ENCODE measurements at regions not wholly inside any gene's neighbourhood (a gene's known extent, or its start where the extent isn't known, plus 50 kb on each side); places are given as distances from the start of the nearest gene placed in this dataset.
"Not testable (repeated sequence)": the region's sequence is repeated elsewhere in the genome, so short reads cannot be mapped to it uniquely, and the experiment has no call there.

GRCh38 chr16:82300374-82300951 lies 130.4 kb upstream of the MPHOSPH6 start:
- DNase-seq (ENCODE audit: low spot score): no peak

- DNase-seq (ENCODE audit: low spot score): no peak
These were observed 128.4 kb upstream of the MPHOSPH6 start for GRCh38 chr16:82298472-82298871.

- DNase-seq (ENCODE audit: low spot score): no peak
These were observed 125.5 kb upstream of the MPHOSPH6 start for GRCh38 chr16:82295290-82296201.

- no peak for DNase-seq (ENCODE audit: low spot score)
These were observed 123.6 kb upstream of the MPHOSPH6 start for GRCh38 chr16:82293671-82294070.

GRCh38 chr16:82287937-82288336 lies 117.9 kb upstream of the MPHOSPH6 start:
- DNase-seq (ENCODE audit: low spot score): no peak

GRCh38 chr16:82282662-82283061 lies 112.6 kb upstream of the MPHOSPH6 start:
- DNase-seq (ENCODE audit: low spot score): no peak

- no peak for DNase-seq (ENCODE audit: low spot score)
These were observed 111.5 kb upstream of the MPHOSPH6 start for GRCh38 chr16:82281544-82281943.

- DNase-seq (ENCODE audit: low spot score): no peak
These were observed 110.8 kb upstream of the MPHOSPH6 start for GRCh38 chr16:82280867-82281266.

GRCh38 chr16:82275349-82275748 lies 105.3 kb upstream of the MPHOSPH6 start:
- DNase-seq (ENCODE audit: low spot score): not testable (repeated sequence)

GRCh38 chr16:82271636-82272035 lies 101.6 kb upstream of the MPHOSPH6 start:
- no peak for DNase-seq (ENCODE audit: low spot score)

GRCh38 chr16:82267675-82268074 lies 97.7 kb upstream of the MPHOSPH6 start:
- DNase-seq (ENCODE audit: low spot score): not testable (repeated sequence)

- no peak for DNase-seq (ENCODE audit: low spot score)
These were observed 95.8 kb upstream of the MPHOSPH6 start for GRCh38 chr16:82265809-82266208.

GRCh38 chr16:82264756-82265155 lies 94.7 kb upstream of the MPHOSPH6 start:
- DNase-seq (ENCODE audit: low spot score): no peak

GRCh38 chr16:82263521-82264143 lies 93.6 kb upstream of the MPHOSPH6 start:
- peak; percentile 36 for DNase-seq (ENCODE audit: low spot score)

- DNase-seq (ENCODE audit: low spot score): no peak
These were observed 92.2 kb upstream of the MPHOSPH6 start for GRCh38 chr16:82262244-82262643.

- no peak for DNase-seq (ENCODE audit: low spot score)
These were observed 90.3 kb upstream of the MPHOSPH6 start for GRCh38 chr16:82260212-82260795.

- no peak for DNase-seq (ENCODE audit: low spot score)
These were observed 89.7 kb upstream of the MPHOSPH6 start for GRCh38 chr16:82259731-82260130.

- DNase-seq (ENCODE audit: low spot score): no peak
These were observed 88.0 kb upstream of the MPHOSPH6 start for GRCh38 chr16:82257990-82258389.

- no peak for DNase-seq (ENCODE audit: low spot score)
These were observed 82.6 kb upstream of the MPHOSPH6 start for GRCh38 chr16:82252582-82252981.

GRCh38 chr16:82248677-82249076 lies 78.7 kb upstream of the MPHOSPH6 start:
- no peak for DNase-seq (ENCODE audit: low spot score)

- DNase-seq (ENCODE audit: low spot score): no peak
These were observed 78.1 kb upstream of the MPHOSPH6 start for GRCh38 chr16:82248012-82248656.

- no peak for DNase-seq (ENCODE audit: low spot score)
These were observed 72.2 kb upstream of the MPHOSPH6 start for GRCh38 chr16:82242201-82242600.

Data from SW480 (cell line).